Spleen (tissue), 7 donors: ENCODE measurements at regions not wholly inside any gene's neighbourhood (a gene's known extent, or its start where the extent isn't known, plus 50 kb on each side); places are given as distances from the start of the nearest gene placed in this dataset.

Experiments
- CTCF ChIP-seq, 11 experiments: fragments of 200-600 bp in 7 of 11; fragments of 450-650 bp in 4 of 11; sonication (generic) in 4 of 11; IDR thresholded peaks in 8 of 11; conservative IDR thresholded peaks in 3 of 11; 1 replicate in 7 of 11; 2 replicates in 4 of 11; pipeline versions ENCODE4 v1.4.0 to v1.8.0; 2016 to 2021; ENCODE audit warnings: antibody characterized with exemption in 11 of 11, inconsistent platforms in 4 of 11, mild to moderate bottlenecking in 1 of 11
- POLR2A ChIP-seq, 3 donors: fragments of 450-650 bp; IDR thresholded peaks; one replicate each; pipeline ENCODE4 v1.5.1; 2017; ENCODE audit warnings: antibody characterized with exemption in 3 of 3, mild to moderate bottlenecking in 1 of 3
- POLR2AphosphoS5 ChIP-seq, 3 donors: sonication (generic); formaldehyde crosslinking; IDR thresholded peaks; one replicate each; pipeline ENCODE4 v1.5.1; 2017; ENCODE audit warnings: antibody characterized with exemption in 3 of 3
- donor health status: DM: no; HTN: no; CAD: no; lungs with moderate emphysema.
- donor health status: DM: no; HTN: no; CAD: no.
- donor health status: DM: no; HTN: no; CAD: no.

- TF ChIP-seq CTCF (IDR thresholded peaks at IDR 0.05 in 8 of 11, conservative IDR thresholded peaks at IDR 0.05 in 3 of 11) (no peak), POLR2A (IDR thresholded peaks at IDR 0.05) (no peak), POLR2AphosphoS5 (IDR thresholded peaks at IDR 0.05) (no peak)
Measured at GRCh38 chr5:147101659-147102369, 133.0 kb upstream of the STK32A start.
